Stimulated activated CD8-positive, alpha-beta memory T cell treated with anti-CD3 and anti-CD28 coated beads, Interleukin-2, amount 100 ng/mL, for 48 hours (primary cell): ENCODE measurements at regions not wholly inside any gene's neighbourhood (a gene's known extent, or its start where the extent isn't known, plus 50 kb on each side); places are given as distances from the start of the nearest gene placed in this dataset.
"Not testable (repeated sequence)": the region's sequence is repeated elsewhere in the genome, so short reads cannot be mapped to it uniquely, and the experiment has no call there.

ENCODE experiments used
- DNase-seq, 2 donors: peaks; one replicate each; pipeline ENCODE4 v3.0.0-alpha.2; 2020; ENCODE audit warnings: low read depth in 2 of 2

- DNase-seq: no peak
These were observed 614.0 kb upstream of the SYNCRIP start for GRCh38 chr6:86256615-86257187.

GRCh38 chr6:86255973-86256372 is 613.3 kb upstream of the SYNCRIP start:
- DNase-seq: no peak

- DNase-seq: no peak
These were observed 608.4 kb upstream of the SYNCRIP start for GRCh38 chr6:86251106-86251505.

- DNase-seq: no peak
These were observed 575.2 kb upstream of the SYNCRIP start for GRCh38 chr6:86217906-86218305.

DNA sequence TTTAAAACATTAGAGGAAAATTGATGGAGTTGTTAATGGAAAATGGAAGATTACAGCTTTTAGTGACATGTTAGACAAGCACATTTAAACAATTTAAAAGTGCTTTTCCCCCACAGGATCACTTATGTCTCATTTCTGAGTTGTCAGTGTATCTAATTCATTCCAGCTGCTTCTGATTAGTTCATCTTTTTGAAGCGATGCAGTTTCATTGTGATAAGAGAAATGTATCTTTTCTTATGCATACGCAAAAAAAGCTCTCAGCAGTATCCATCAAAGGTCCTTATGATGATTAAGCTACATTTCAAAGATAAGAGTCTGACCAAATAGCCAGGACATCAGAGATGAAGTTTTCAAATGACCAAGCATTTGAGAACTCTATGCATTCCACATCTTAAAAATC is 572.6 kb upstream of the SYNCRIP start:
- DNase-seq: no peak

DNA sequence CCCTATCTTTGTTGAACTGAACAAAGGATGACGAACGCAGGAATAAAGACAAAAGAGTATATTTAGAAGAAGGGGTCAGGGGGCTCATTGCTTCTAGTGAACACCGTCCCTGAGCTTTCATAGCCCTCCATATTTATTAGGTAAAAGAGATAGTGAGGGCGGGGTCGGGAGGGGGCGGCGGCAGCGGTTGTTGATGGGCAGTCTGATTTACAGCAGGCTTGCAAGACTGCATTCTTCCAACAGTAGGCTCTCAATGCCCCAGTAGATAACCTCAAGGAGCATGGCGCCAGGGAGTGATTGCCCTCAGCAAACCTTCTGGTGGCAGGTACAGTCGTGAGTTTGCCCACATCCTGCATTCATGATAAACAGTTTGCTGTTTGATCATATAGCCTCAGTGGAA is 563.3 kb upstream of the SYNCRIP start:
- DNase-seq: no peak

DNA sequence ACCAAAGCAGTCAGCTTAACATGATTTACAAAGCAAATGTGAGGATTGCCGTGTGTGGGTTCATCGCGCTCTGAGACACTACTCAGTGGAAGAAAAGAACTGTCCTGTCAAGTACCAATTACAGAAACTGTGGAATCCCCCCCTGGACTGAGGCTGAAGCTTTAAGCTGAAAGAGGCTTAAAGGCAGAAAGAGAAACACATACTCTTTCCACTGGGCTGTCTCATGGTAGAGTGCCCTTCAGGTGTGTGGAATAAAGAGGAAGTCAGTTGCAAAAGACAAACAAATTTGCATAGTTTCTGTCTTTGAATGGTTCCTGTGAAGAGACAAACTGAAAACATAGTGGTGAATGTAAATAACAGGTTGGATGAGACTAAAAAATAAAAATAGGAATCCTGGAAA is 560.4 kb upstream of the SYNCRIP start:
- no peak for DNase-seq

GRCh38 chr6:86193821-86194220 is 551.1 kb upstream of the SYNCRIP start:
- DNase-seq: no peak

DNA sequence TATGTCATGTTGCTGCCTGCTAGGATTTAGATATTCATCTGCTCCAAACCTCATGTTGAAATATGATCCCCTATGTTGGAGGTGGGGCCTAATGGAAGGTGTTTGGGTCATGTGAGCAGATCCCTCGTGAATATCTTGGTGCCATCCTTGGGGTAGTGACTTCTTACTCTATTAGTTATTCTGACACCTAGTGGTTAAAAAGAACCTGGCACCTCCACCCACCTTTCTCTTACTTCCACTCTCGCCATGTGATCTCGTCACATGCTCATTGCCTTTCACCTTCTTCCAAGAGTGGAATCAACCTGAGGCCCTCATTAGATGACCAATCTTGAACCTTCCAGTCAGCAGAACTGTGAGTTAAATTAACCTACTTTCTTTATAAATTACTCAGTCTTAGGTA is 549.4 kb upstream of the SYNCRIP start:
- no peak for DNase-seq

GRCh38 chr6:86175149-86175548 is 532.5 kb upstream of the SYNCRIP start:
- not testable (repeated sequence) for DNase-seq

- no peak for DNase-seq
These were observed 512.2 kb upstream of the SYNCRIP start for GRCh38 chr6:86154852-86155251.

DNA sequence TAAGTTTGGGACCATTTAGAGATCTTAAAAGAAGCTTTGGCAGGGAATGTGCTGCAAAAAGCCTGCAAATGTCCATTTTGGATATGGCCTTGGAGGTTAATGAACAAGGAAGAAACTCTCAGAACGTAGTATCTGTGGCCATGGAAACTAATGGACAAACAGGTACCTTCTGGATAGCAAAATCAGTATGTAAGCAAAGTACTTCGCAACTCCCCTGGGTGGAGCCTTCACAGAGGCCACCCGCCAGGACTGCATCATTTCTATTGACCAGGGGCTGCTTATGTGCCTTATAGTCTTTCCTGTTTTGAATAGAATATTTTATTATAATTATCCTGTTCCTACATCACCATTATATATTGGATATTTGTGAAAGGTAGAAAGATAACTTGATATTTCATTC is 510.8 kb upstream of the SYNCRIP start:
- DNase-seq: no peak

DNA sequence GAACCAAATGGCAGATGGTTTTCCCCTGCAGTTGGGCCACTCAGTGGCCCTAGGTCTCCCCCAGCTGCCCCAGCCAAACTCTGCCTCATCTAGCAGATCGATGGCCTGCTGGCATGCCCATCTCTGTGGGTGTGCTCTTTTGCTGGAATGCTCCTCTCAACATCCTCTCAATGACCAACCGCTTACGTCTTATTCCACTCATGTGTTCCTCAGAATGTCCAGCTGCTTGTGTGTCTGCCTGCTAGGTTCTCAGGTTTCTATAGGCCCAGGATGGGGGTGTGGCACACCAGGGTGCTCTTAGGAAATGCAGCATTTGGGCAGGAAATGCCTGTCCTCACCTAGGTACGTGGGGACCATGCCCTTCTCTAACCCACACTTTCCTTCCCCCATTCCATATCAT is 509.9 kb upstream of the SYNCRIP start:
- no peak for DNase-seq

GRCh38 chr6:86148586-86148985 is 505.9 kb upstream of the SYNCRIP start:
- no peak for DNase-seq

DNA sequence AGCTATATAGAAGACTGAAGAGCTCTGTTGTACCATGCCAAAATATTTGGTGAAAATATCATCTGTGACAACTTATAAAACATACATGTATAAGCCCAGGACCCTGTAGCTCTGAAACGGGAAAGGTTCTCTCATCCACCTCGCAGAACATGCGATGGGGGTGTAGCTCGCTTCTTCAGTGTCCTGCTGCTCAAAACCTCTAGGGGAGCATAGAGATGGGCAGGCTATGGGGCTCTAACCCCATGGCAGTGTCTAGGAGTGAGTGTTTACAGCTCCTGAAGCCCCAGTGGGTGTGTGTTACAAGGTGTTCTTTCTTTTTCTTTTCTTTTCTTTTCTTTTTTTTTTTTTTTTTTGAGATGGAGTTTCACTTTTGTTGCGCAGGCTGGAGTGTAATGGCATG is 505.2 kb upstream of the SYNCRIP start:
- no peak for DNase-seq

GRCh38 chr6:86147311-86147710 is 504.6 kb upstream of the SYNCRIP start:
- DNase-seq: no peak

- not testable (repeated sequence) for DNase-seq
These were observed 504.1 kb upstream of the SYNCRIP start for GRCh38 chr6:86146751-86147150.

- no peak for DNase-seq
These were observed 499.6 kb upstream of the SYNCRIP start for GRCh38 chr6:86142326-86142725.

DNA sequence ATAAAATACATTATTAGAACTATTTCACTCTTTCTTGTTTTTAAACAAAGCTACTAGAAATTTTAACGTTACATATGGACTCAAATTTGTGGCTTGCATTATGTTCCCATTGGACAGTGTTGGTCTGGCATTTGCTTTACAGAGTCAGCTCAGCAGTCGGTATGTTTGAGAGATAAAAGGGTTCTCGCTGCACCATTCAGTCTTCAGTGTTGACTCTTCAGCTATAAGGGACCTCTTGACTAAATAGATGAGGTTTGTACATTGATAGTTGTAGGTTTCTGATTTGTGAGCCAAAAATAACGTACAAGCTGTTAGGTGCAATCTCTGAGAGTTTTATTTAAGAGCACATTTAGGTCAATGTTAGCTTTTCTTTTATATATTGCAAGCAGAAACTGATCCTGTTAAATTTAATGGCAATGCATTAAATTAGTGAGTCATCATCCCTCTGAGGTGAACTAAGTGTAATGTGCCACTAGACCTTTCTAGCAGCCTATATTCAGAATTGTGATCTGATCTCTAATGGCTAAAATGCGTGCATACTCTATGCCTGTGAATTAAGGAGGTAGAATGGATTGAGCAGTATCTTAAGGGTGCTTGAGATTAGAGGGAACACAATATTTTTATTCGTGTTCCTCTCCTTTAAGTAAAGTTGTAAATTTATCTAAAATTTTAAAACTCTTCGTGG is 485.6 kb upstream of the SYNCRIP start:
- DNase-seq: no peak

- no peak for DNase-seq
These were observed 479.4 kb upstream of the SYNCRIP start for GRCh38 chr6:86122086-86122485.

DNA sequence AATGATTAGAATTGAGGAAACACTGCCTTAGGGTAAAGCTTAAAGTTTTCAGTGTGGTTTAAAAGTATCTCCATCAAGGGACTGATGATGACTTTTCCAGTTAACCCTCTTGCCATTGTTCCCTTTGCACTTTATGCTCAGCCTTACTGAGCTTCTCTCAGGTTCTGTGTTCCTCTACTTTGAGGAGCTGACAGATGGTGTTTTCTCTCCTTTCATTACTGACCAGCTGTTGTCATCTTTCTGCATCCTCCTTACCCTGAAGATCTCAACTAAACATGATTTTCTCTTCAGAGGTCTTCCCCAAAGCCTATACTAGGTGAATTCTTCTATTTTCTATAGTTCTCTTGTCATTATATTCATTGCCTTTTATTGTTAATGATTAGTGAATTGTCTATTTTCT is 475.6 kb upstream of the SYNCRIP start:
- no peak for DNase-seq

DNA sequence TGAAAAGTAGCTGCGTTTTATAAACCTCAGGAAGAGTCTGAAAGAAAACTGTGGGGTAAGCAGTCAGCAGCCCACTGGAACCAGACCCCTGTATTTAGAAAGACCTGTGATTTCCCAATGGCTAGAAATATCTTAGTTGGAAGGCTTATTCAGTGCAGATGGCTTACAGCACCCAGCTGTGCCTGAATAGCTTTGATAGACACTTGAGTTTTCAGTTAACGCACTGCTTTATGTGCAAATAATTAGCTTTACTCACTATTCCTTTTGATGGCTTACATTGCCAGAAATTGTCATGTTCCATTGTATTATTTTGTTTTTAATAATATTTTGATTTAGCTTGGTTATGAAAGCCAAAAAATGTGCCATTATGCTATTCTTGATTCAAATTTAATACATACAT is 465.3 kb upstream of the SYNCRIP start:
- DNase-seq: no peak

DNA sequence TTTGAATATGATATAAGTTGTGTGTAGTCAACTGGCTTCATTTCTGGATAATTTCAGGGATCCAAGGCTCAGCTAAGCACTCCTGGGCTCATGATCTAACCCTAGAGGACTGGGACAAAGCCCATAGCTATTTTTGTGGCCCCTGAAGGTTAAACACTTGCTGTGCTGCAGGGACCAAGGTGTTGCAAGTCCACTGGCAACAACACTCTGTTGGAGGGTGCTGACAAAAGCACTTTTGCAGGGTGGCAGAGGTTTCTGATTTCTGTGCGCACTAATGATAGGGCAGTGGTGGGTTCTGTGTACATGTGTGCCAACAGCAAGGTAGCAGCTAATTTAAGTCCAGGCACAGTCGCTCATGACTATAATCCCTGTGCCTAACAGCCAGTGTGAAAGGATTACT is 445.3 kb upstream of the SYNCRIP start:
- DNase-seq: no peak

GRCh38 chr6:86079938-86080337 is 437.3 kb upstream of the SYNCRIP start:
- DNase-seq: no peak
